Astrocyte (in vitro differentiated cells and primary cell): ENCODE measurements at regions not wholly inside any gene's neighbourhood (a gene's known extent, or its start where the extent isn't known, plus 50 kb on each side); places are given as distances from the start of the nearest gene placed in this dataset.

Source experiments
- CTCF ChIP-seq: IDR thresholded peaks from 2 replicates; pipeline ENCODE4 v1.5.1; 2011; ENCODE audit warnings: low read depth, mild to moderate bottlenecking, inconsistent platforms, low read length, moderate library complexity; ENCODE audit not compliant: insufficient read depth
- EZH2 ChIP-seq: IDR thresholded peaks from 2 replicates; pipeline ENCODE4 v1.6.1; 2012; ENCODE audit warnings: mild to moderate bottlenecking, low read length, inconsistent platforms; ENCODE audit not compliant: insufficient read depth

GRCh38 chr17:14454746-14455145 lies 153.9 kb downstream of the HS3ST3B1 start:
- TF ChIP-seq CTCF (no peak), EZH2 (no peak)
